ENCODE measurements at regions not wholly inside any gene's neighbourhood (a gene's known extent, or its start where the extent isn't known, plus 50 kb on each side); places are given as distances from the start of the nearest gene placed in this dataset.

DNA sequence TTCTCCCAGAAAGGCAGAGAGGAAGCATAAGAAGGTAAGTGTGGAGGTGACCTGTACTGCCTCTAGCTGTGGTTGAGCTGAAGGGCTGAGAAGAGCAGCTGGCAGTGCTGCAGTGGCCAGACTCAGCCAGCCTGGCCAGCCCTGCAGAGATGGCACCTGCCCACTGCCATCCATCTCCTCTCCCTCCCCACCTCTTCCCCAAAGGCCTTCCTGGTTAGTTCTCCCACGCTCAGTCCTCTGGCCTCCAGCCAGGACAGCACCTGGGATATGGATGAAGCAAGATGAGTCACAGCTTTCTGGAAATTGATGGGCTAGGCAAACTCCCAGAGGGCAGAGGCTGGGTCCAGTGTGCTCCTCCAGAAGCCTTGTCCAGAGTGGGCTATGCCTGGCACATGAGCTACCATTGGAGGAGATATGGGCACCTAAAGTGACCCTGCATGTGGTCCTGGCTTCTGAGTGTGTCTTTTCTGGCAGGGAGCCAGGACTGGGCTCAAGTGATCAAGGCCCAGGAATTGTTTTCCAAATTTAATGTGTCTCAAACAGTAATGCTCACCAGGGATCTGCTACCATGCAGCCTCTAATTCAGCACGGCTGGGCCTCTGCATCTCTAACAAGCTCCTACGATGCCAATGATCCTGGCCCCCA, 81.0 kb upstream of the CACUL1 start:
- no peak for TF ChIP-seq CTCF (IDR thresholded peaks at IDR 0.05)
- TF ChIP-seq POLR2A (IDR thresholded peaks at IDR 0.05; ENCODE audit: low read depth) = no peak
- TF ChIP-seq EP300 (IDR thresholded peaks at IDR 0.05) = no peak
- no peak for TF ChIP-seq POLR2AphosphoS5 (IDR thresholded peaks at IDR 0.05)
